Gastroesophageal sphincter (tissue), 4 donors: ENCODE measurements at regions not wholly inside any gene's neighbourhood (a gene's known extent, or its start where the extent isn't known, plus 50 kb on each side); places are given as distances from the start of the nearest gene placed in this dataset.

Source experiments
- ATAC-seq: fragments of 150-250 bp; one replicate; pipeline ENCODE4 v1.9.1; 2016; ENCODE audit warnings: mild to moderate bottlenecking, moderate library complexity
- H3K27ac ChIP-seq, 4 donors: fragments of 200-600 bp; sonication (generic) in 3 of 4; 1 replicate in 3 of 4; 2 replicates in 1 of 4; pipeline ENCODE4 v1.5.1; 2016 to 2019
- H3K27me3 ChIP-seq: fragments of 200-600 bp; sonication (generic); one replicate; pipeline ENCODE4 v1.5.1; 2019
- H3K36me3 ChIP-seq, 2 donors: fragments of 200-600 bp; sonication (generic); one replicate each; pipeline ENCODE4 v1.5.1; 2019; ENCODE audit warnings: control low read depth in 1 of 2
- H3K4me1 ChIP-seq, 3 donors: fragments of 200-600 bp; sonication (generic); 1 replicate in 2 of 3; 2 replicates in 1 of 3; pipeline ENCODE4 v1.5.1; 2016 to 2019; ENCODE audit warnings: control low read depth in 2 of 3
- H3K4me3 ChIP-seq, 2 donors: fragments of 200-600 bp; sonication (generic); one replicate each; pipeline ENCODE4 v1.5.1; 2019; ENCODE audit warnings: mild to moderate bottlenecking in 1 of 2, moderate library complexity in 1 of 2
- H3K9me3 ChIP-seq, 3 donors: fragments of 200-600 bp; sonication (generic); one replicate each; pipeline ENCODE4 v1.5.1; 2017 to 2019; ENCODE audit warnings: control low read depth in 2 of 3
- CTCF ChIP-seq, 4 experiments: fragments of 200-600 bp in 2 of 4; fragments of 450-650 bp in 2 of 4; sonication (generic) in 1 of 4; IDR thresholded peaks; one replicate each; pipeline ENCODE4 v1.5.1; 2017 to 2019; ENCODE audit warnings: antibody characterized with exemption in 4 of 4, mild to moderate bottlenecking in 2 of 4, moderate library complexity in 2 of 4
- EP300 ChIP-seq: sonication (generic); formaldehyde crosslinking; IDR thresholded peaks from one replicate; pipeline ENCODE4 v1.6.1; 2017; ENCODE audit warnings: antibody characterized with exemption, mild to moderate bottlenecking
- POLR2A ChIP-seq, 2 donors: fragments of 450-650 bp; IDR thresholded peaks; one replicate each; pipeline ENCODE4 v1.6.1; 2017; ENCODE audit warnings: antibody characterized with exemption in 2 of 2, mild to moderate bottlenecking in 2 of 2, moderate library complexity in 1 of 2
- POLR2AphosphoS5 ChIP-seq: sonication (generic); formaldehyde crosslinking; IDR thresholded peaks from one replicate; pipeline ENCODE4 v1.6.1; 2017; ENCODE audit warnings: antibody characterized with exemption
- WGBS, 2 donors: methylation state at CpG; one replicate each; pipeline ENCODE4 v1.1.5; 2018; ENCODE audit warnings: low coverage in 1 of 2; 5-methylcytosine and 5-hydroxymethylcytosine counted together

GRCh38 chr10:120011359-120012130 lies 119.0 kb downstream of the SEC23IP start:
- Histone ChIP-seq H3K36me3 (no peaks in the 10 kb centered on the region), H3K27me3 (peaks cover 39% of the 10 kb centered on the region), H3K9me3 (no peaks in the 10 kb centered on the region), H3K4me1 (no peaks in the 10 kb centered on the region), H3K4me3 (no peak overlapping the region), H3K27ac (no peak overlapping the region)
- WGBS, 2 donors, result 14 to 63% methylated on average over 5 to 6 of the region's 43 CpGs
- ATAC-seq, result no peak
- TF ChIP-seq POLR2AphosphoS5 (no peak), CTCF (IDR thresholded peaks at IDR 0.05) (no peak), POLR2A (IDR thresholded peaks at IDR 0.05) (no peak), EP300 (no peak)

- H3K27ac ChIP-seq, result no peak overlapping the region
- WGBS, 2 donors, result 79 to 80% methylated on average over 1 to 5 of the region's 5 CpGs
- TF ChIP-seq POLR2AphosphoS5, result no peak
- peaks cover 39% of the 10 kb centered on the region for H3K27me3 ChIP-seq
- H3K9me3 ChIP-seq, result no peaks in the 10 kb centered on the region
- no peaks in the 10 kb centered on the region for H3K4me1 ChIP-seq
- H3K4me3 ChIP-seq, result no peak overlapping the region
- no peaks in the 10 kb centered on the region for H3K36me3 ChIP-seq
- ATAC-seq, result no peak
Measured at GRCh38 chr10:120012131-120012400, 119.5 kb downstream of the SEC23IP start.

GRCh38 chr10:120012566-120012965 lies 120.0 kb downstream of the SEC23IP start:
- WGBS, 2 donors, result 65 to 76% methylated on average over 2 to 5 of the region's 7 CpGs
- H3K36me3 ChIP-seq, result no peaks in the 10 kb centered on the region

GRCh38 chr10:120014031-120014430 lies 121.5 kb downstream of the SEC23IP start:
- ATAC-seq, result no peak
- Histone ChIP-seq H3K27me3 (peaks cover 36% of the 10 kb centered on the region), H3K27ac (no peak overlapping the region), H3K4me3 (no peak overlapping the region), H3K36me3 (no peaks in the 10 kb centered on the region), H3K9me3 (no peaks in the 10 kb centered on the region), H3K4me1 (no peaks in the 10 kb centered on the region)
- WGBS, 2 donors, result 76 to 88% methylated on average over 3 of the region's 3 CpGs
- no peak for TF ChIP-seq POLR2A (IDR thresholded peaks at IDR 0.05)
- no peak for TF ChIP-seq CTCF (IDR thresholded peaks at IDR 0.05)
- TF ChIP-seq EP300, result no peak
- no peak for TF ChIP-seq POLR2AphosphoS5

More at GRCh38 chr10:120012566-120012965, 120.0 kb downstream of the SEC23IP start:
- Histone ChIP-seq H3K4me1 (no peaks in the 10 kb centered on the region), H3K4me3 (no peak overlapping the region), H3K27ac (no peak overlapping the region), H3K9me3 (no peaks in the 10 kb centered on the region), H3K27me3 (peaks cover 39% of the 10 kb centered on the region)
- ATAC-seq, result no peak
- TF ChIP-seq CTCF (IDR thresholded peaks at IDR 0.05) (no peak), EP300 (no peak), POLR2AphosphoS5 (no peak), POLR2A (IDR thresholded peaks at IDR 0.05) (no peak)

GRCh38 chr10:120015064-120015463 lies 122.5 kb downstream of the SEC23IP start:
- Histone ChIP-seq H3K9me3 (no peaks in the 10 kb centered on the region), H3K27me3 (peaks cover 26% of the 10 kb centered on the region), H3K4me3 (no peak overlapping the region), H3K36me3 (no peaks in the 10 kb centered on the region), H3K4me1 (no peaks in the 10 kb centered on the region), H3K27ac (no peak overlapping the region)
- 82 to 84% methylated on average over 5 of the region's 5 CpGs for WGBS, 2 donors
- no peak for ATAC-seq
- TF ChIP-seq CTCF (IDR thresholded peaks at IDR 0.05), result no peak
- no peak for TF ChIP-seq POLR2AphosphoS5
- no peak for TF ChIP-seq POLR2A (IDR thresholded peaks at IDR 0.05)
- no peak for TF ChIP-seq EP300
